H7 (cell line): ENCODE measurements at regions not wholly inside any gene's neighbourhood (a gene's known extent, or its start where the extent isn't known, plus 50 kb on each side); places are given as distances from the start of the nearest gene placed in this dataset.
"Not testable (repeated sequence)": the region's sequence is repeated elsewhere in the genome, so short reads cannot be mapped to it uniquely, and the experiment has no call there.

Experiments
- DNase-seq: peaks from one replicate; pipeline ENCODE4 v3.0.0; 2012
- H3K27me3 ChIP-seq: 2 replicates; pipeline ENCODE4 v1.6.0; 2011; ENCODE audit warnings: mild to moderate bottlenecking, low read length; ENCODE audit not compliant: control insufficient read depth, insufficient read depth
- H3K36me3 ChIP-seq: replicated peaks from 2 replicates; pipeline ENCODE4 v1.5.1; 2011; ENCODE audit warnings: low read length; ENCODE audit not compliant: control insufficient read depth, insufficient read depth
- H3K4me3 ChIP-seq: 2 replicates; pipeline ENCODE4 v1.5.1; 2011; ENCODE audit warnings: low read depth, mild to moderate bottlenecking, control low read depth, low read length, moderate library complexity; ENCODE audit not compliant: insufficient read depth

DNA sequence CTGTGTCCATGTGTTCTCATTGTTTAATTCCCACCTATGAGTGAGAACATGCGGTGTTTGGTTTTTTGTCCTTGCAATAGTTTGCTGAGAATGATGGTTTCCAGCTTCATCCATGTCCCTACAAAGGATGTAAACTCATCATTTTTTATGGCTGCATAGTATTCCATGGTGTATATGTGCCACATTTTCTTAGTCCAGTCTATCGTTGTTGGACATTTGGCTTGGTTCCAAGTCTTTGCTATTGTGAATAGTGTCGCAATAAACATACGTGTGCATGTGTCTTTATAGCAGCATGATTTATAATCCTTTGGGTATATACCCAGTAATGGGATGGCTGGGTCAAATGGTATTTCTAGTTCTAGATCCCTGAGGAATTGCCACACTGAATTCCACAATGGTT, 114.2 kb upstream of the ZNF195 start:
- H3K4me3 ChIP-seq, DNase-seq, H3K27me3 ChIP-seq, H3K36me3 ChIP-seq: not testable (repeated sequence)

DNA sequence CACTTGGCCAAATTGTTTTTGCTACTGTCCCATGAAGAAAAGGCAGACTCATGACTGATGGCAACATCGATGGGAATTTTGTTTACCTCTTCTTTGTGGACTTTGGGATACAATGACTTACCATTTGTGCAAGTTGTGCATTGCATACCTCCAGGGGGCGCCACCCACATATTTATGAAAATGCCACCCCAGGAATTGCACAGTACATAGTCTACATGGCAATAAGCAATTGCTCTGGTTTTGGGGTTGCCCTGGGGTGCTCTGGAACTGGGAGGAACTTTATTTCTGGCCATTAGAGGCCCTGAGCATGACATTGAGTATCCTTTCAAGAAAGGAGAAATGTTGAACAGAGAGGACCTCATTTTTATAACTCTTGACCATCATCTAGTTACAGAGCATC, 109.1 kb upstream of the ZNF195 start:
- DNase-seq, H3K36me3 ChIP-seq, H3K27me3 ChIP-seq, H3K4me3 ChIP-seq: not testable (repeated sequence)

DNA sequence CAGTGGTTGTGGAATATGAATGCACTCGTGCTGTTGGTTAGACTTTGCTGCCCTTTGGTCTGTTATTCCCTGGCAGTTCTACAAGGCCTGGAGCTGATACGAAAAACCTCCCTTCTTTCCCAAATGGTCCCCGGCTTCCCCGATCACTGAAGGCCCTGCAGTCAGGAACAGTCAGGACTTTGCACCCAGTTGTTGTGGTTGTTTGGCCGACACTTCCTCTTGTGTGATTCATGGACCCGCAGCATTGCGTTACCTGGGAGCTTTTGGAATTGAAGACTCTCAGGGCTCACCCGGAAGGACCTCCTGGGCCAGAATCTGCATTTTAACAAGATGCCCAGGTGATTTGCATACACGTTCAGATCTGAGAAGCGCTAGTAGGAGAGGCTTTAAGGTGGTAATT, 106.8 kb upstream of the ZNF195 start:
- H3K27me3 ChIP-seq, H3K4me3 ChIP-seq, H3K36me3 ChIP-seq: not testable (repeated sequence)
- DNase-seq = peak; percentile 1

DNA sequence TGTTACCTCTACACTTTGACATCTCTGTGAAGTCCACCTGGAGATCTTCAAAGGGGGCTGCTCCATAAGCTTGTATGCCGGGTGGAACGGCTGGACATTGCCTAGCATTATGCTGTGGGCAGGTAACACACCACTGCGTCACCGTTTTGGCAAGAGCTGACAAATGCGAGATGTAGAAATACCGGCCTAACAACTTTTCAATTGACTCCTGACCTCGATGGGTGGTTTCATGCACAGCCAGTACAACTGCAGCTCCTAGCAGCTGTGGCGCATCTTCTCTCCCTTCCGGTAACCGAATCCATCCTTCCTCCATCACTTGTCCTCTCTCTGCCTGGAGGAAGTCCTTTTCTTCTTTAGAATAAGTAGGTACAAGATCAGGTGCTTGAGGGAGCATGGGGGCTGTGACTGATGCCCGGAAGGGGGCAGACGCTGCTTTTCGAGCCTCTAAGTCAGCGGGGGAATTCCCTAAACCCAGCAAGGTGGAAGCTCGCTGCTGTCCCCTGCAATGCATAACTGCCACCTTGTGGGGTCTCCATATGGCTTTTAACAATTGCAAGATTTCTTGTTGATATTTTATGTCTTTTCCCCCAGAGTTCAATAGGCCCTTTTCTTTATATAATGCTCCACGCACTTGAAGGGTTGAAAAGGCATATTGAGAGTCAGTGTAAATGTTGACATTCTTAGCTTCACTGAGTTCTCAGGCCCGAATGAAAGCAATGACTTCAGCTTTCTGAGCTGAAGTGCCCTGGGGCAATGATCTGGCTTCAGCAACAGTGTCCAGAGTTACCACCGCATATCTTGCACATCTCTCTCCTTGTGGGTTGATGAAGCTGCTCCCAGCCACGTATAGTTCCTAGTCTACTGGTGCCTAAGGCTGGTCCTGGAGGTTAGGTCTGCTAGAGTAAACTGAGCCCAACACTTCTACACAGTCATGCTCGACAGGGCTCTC, 98.3 kb upstream of the ZNF195 start:
- H3K27me3 ChIP-seq, H3K4me3 ChIP-seq, H3K36me3 ChIP-seq: not testable (repeated sequence)
- peak; percentile 24 for DNase-seq

DNA sequence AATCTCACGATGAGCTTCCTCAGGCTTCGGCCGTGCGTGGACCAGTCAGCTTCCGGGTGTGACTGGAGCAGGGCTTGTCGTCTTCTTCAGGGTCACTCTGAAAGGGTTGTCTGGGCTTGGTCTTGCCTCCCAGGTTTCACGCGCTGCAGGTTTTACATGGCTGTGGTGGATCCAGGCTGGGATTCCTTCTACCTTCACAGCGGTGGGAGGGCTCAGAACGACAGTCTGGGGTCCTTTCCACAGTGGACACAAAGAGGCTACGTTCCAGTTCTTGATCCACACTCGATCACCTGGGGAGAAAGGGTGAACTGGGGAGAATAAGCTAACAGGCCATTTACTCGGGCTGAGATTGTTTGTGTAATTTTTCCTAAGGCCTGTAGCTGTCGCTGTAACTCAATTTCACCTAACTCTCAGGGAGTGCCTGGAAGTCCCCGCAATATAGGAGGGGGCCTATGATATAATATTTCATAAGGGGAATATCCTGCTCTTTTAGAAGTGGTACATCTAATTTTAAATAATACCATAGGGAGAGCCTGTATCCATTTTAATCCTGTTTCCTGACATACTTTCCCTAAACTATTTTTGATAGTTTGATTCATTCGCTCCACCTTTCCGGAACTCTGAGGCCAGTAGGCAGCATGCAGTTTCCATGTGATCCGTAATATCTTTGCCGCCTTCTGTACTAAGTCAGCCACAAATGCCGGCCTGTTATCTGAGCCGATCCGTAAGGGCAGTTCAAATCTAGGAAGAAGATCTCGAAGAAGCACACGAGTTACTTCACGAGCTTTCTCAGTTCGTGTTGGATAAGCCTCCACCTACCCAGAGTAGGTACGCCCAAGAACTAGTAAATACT, 97.4 kb upstream of the ZNF195 start:
- H3K36me3 ChIP-seq, H3K27me3 ChIP-seq, H3K4me3 ChIP-seq, DNase-seq: not testable (repeated sequence)

DNA sequence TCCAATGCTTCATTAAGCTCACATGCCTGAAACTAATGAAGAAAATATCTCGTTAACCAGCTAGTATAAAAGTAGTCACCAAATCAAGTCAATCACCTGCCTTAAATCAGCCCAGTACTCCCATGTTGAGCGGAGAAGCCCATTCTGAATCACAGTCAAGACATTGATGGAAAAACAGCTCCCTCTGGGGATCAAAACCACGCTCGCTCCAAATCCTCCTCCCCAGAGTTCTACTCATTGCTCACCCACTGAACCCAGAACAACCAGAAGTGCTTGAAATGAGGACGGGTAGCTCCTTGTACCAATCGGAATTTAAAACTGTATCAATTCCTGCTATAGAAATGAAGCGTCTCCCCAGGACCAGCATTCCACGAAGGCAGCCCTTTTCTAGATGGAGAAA, 90.0 kb upstream of the ZNF195 start:
- H3K36me3 ChIP-seq, H3K27me3 ChIP-seq, H3K4me3 ChIP-seq: not testable (repeated sequence)
- peak; percentile 15 for DNase-seq

DNA sequence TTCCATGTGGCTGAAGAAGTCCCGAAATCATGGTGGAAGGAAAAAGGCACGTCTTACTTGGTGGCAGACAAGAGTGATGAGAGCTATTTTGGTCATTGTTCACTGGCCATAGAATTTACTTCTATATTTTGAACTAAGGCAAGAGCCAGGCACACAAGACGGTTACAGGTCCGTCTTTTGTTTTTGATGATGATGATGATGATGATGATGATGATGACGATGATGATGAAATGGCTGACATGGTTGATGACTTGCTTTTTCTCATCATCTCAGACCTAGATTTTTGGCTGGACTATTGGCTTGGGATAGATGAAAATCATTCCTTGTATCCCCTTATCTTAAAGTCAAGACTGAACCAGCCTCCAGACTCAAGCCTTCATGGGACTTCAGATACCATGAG, 88.7 kb upstream of the ZNF195 start:
- not testable (repeated sequence) for H3K36me3 ChIP-seq, H3K4me3 ChIP-seq, DNase-seq, H3K27me3 ChIP-seq

DNA sequence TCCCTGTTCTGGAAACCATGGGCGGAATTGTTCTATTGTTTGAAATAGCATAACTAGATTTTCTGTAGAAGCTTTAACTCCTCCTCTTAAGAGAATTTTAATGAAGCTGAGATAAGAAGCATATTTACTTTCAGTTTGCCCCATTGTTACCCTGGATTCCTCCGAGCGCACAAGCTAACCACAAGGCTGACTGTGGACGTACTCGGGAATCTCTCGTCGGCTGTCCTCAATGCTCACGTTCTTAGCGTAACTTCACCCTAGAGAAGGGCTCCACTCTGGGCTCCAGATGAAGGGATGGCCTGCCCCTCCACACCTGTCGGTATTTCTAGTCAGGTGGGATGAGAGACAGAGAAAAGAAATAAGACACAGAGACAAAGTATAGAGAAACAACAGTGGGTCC, 76.7 kb upstream of the ZNF195 start:
- not testable (repeated sequence) for H3K4me3 ChIP-seq, DNase-seq, H3K36me3 ChIP-seq, H3K27me3 ChIP-seq

DNA sequence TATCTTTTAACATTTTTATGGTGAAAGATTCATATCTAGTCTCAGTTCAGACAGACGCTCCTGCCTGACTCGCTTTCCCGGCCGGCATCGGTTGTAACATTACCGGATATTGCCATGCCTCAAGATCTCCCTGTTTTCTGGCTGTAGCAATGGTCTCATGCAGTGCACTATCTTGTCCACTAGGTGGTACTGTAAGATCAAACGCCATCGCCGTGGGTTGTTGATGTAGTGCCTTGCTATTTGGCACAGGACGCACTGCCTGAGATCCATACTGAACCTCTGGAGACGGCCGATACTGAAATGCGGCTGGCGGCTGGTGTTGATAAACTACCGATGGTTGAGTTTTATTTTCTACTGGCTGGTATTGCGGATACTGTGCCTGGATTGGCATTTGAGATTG, 75.9 kb upstream of the ZNF195 start:
- not testable (repeated sequence) for DNase-seq, H3K36me3 ChIP-seq, H3K27me3 ChIP-seq, H3K4me3 ChIP-seq

DNA sequence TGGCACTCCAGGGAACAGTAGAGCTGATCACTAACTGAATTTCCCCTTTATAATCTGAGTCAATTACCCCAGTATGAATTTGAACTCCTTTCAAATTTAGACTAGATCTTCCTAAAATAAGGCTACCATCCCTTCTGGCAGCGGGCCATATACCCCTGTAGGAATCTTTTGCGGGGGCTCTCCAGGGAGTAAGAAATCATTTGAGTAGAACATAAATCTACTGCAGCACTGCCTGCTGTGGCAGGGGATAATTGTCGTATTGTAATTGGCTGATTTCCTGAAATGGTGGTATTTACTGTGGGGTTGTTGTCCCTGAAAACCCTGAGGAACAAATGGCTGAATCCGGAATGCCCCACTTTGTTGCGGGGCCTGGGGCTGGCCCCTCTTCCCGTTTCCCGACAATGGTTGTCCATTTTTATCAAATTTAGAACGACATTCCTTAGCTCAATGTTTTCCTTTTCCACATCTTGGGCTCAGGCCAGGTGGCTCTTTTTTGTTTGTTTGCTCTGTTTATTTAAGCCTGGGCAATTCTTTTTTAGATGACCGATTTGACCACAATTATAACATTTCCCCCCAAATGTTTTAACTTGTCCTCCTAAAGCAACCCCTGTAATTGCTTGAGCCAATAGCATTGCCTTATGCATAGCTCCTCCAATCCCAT, 74.8 kb upstream of the ZNF195 start:
- H3K36me3 ChIP-seq, H3K4me3 ChIP-seq, DNase-seq, H3K27me3 ChIP-seq: not testable (repeated sequence)

DNA sequence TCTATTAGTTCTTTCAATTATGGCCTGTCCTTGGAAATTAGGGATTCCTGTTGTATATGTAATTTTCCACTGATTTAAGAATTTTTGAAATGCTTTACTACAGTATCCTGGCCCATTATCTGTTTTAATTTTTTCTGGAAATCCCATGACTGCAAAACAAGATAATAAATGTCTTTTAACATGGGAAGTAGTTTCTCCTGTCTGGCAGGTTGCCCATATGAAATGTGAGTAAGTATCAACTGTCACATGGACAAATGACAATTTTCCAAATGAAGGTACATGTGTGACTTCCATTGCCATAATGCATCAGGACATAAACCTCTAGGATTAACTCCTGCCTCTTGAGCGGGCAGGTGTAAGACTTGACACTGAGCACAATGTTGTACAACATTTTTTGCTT, 71.9 kb upstream of the ZNF195 start:
- not testable (repeated sequence) for H3K4me3 ChIP-seq, H3K36me3 ChIP-seq, DNase-seq, H3K27me3 ChIP-seq

DNA sequence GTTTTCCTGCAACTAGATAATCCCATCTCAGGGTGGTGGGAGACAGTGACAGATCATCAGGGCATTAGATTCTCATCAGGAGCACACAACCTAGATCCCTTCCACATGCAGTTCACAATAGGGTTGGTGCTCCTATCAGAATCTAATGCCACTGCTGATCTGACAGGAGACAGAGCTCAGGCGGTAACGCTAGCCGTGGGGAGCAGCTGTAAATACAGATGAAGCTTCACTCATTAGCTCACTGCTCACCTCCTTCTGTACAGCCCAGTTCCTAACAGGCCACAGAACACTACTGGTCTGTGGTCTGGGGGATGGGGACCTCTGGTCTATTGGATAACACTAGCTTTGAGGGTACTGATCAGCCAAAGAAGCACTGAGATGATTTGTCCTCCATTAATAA, 66.6 kb upstream of the ZNF195 start:
- not testable (repeated sequence) for H3K27me3 ChIP-seq, H3K36me3 ChIP-seq, DNase-seq, H3K4me3 ChIP-seq

DNA sequence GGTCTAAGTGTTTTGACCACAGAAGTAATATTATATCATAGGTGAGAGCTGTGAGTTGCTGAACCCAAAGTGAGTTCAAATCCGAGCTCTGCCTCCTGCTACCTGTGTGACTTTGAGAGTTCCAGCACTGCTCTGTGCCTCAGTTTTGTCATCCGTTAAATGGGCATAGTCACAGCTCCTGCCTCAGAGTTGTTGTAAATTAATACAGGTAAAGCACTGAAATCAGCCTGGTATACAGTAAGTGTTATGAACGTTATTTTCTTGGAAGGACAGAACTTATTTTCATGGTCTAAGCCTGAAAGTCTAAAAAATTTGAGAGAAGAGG, 65.4 kb upstream of the ZNF195 start:
- H3K27me3 ChIP-seq, DNase-seq, H3K36me3 ChIP-seq, H3K4me3 ChIP-seq: not testable (repeated sequence)

DNA sequence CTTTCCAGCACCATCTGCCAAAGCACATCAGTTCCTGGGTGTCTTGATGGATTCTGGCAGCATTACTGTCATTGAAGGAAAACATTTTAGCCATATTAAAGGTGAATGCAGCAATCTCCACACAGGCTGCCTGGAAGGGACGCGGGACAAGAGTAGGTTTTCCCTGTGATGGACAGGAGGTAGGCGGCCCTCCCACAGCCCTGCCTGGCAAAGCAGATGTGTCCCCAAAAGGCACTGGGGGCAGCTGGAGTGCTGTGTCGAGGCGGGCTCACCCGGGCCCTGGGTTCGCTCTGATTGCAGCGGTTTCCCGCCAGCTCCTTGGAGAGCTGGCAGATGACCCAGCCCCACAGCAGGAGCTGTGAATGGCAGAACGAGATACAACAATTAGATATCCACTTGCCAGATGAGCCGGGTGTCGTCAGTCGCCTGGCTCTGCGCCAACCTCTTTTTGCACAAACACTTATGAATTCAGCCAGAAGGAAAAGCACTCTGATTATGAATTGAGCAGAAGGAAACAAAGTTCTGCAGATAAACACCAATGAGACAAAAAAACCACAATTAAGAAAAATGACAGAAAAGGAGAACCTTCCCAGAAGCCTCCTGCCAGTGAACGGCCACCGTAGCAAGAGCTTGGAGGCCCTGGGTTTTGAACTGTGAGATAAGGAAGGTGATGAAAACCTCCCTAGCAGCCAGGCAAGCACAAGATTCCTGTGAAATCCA, 64.9 kb upstream of the ZNF195 start:
- DNase-seq, H3K27me3 ChIP-seq, H3K4me3 ChIP-seq, H3K36me3 ChIP-seq: not testable (repeated sequence)
